ENCODE measurements at regions not wholly inside any gene's neighbourhood (a gene's known extent, or its start where the extent isn't known, plus 50 kb on each side); places are given as distances from the start of the nearest gene placed in this dataset.

- TF ChIP-seq CTCF (IDR thresholded peaks at IDR 0.05 in 2 of 3, conservative IDR thresholded peaks at IDR 0.05 in 1 of 3; ENCODE audit: borderline replicate concordance in 1 of 3, insufficient read depth in 1 of 3, low read depth in 2 of 3, low read length in 2 of 3) (no peak), EZH2 (IDR thresholded peaks at IDR 0.05) (no peak), POLR2AphosphoS5 (IDR thresholded peaks at IDR 0.05; ENCODE audit: low read depth, low read length) (no peak), ZNF274 (IDR thresholded peaks at IDR 0.05; ENCODE audit: low read depth, low read length) (no peak), ATF3 (IDR thresholded peaks at IDR 0.05) (no peak), SRF (IDR thresholded peaks at IDR 0.05; ENCODE audit: low read depth) (no peak)
These were observed 137.6 kb upstream of the TLE3 start for GRCh38 chr15:70235347-70235746.
